GM23338 (cell line): ENCODE measurements at regions not wholly inside any gene's neighbourhood (a gene's known extent, or its start where the extent isn't known, plus 50 kb on each side); places are given as distances from the start of the nearest gene placed in this dataset.

Experiments used
- ATAC-seq: fragments of 200-7000 bp; cut with Tn5 transposase; 3 replicates; pipeline ENCODE4 v1.9.1; 2020
- DNase-seq: peaks from one replicate; pipeline ENCODE4 v3.0.0-alpha.2; 2015; ENCODE audit warnings: low spot score
- H2AFZ ChIP-seq: fragments of 200-600 bp; sonication (generic); 2 replicates; pipeline ENCODE4 v1.8.0; 2016; ENCODE audit warnings: antibody characterized with exemption, mild to moderate bottlenecking, moderate library complexity
- H3F3A ChIP-seq: fragments of 200-600 bp; sonication (generic); replicated peaks from 2 replicates; pipeline ENCODE4 v1.8.0; 2017; ENCODE audit warnings: antibody characterized with exemption, mixed run types, low read depth
- H3K27ac ChIP-seq: fragments of 200-600 bp; sonication (generic); 2 replicates; pipeline ENCODE4 v1.6.1; 2016; ENCODE audit warnings: low read depth
- H3K27me3 ChIP-seq: fragments of 200-600 bp; sonication (generic); 2 replicates; pipeline ENCODE4 v1.8.0; 2016; ENCODE audit warnings: mild to moderate bottlenecking, mixed run types, moderate library complexity; ENCODE audit not compliant: insufficient read depth
- H3K36me3 ChIP-seq: fragments of 200-600 bp; sonication (generic); 2 replicates; pipeline ENCODE4 v1.8.0; 2016; ENCODE audit warnings: mild to moderate bottlenecking; ENCODE audit not compliant: insufficient read depth
- H3K4me1 ChIP-seq: fragments of 200-600 bp; sonication (generic); 2 replicates; pipeline ENCODE4 v1.8.0; 2016; ENCODE audit warnings: mild to moderate bottlenecking, moderate library complexity; ENCODE audit not compliant: insufficient read depth
- H3K4me2 ChIP-seq: fragments of 200-600 bp; sonication (generic); 2 replicates; pipeline ENCODE4 v1.7.1; 2017; ENCODE audit warnings: mixed run types
- H3K4me3 ChIP-seq: fragments of 200-600 bp; sonication (generic); 2 replicates; pipeline ENCODE4 v1.6.1; 2016; ENCODE audit warnings: mixed run types
- H3K79me2 ChIP-seq: fragments of 200-600 bp; sonication (generic); replicated peaks from 2 replicates; pipeline ENCODE4 v1.8.0; 2017; ENCODE audit warnings: mild to moderate bottlenecking; ENCODE audit not compliant: insufficient read depth
- H3K9me2 ChIP-seq: fragments of 200-600 bp; sonication (generic); 2 replicates; pipeline ENCODE4 v1.8.0; 2017; ENCODE audit not compliant: insufficient read depth
- H4K20me1 ChIP-seq: fragments of 200-600 bp; sonication (generic); replicated peaks from 2 replicates; pipeline ENCODE4 v1.8.0; 2017; ENCODE audit warnings: mild to moderate bottlenecking; ENCODE audit not compliant: insufficient read depth
- H3K27ac Mint-ChIP-seq: 2 replicates; pipeline ENCODE4 v1.8.0; 2020; ENCODE audit warnings: inconsistent platforms, mild to moderate bottlenecking, moderate library complexity, mixed read lengths
- H3K27me3 Mint-ChIP-seq: 3 replicates; pipeline ENCODE4 v1.8.0; 2022; ENCODE audit warnings: low read depth, mild to moderate bottlenecking, moderate library complexity, mixed read lengths, inconsistent platforms; ENCODE audit not compliant: insufficient read depth, poor library complexity
- H3K36me3 Mint-ChIP-seq: 3 replicates; pipeline ENCODE4 v1.8.0; 2021; ENCODE audit warnings: low read depth, mild to moderate bottlenecking, inconsistent platforms, moderate library complexity, mixed read lengths
- H3K4me1 Mint-ChIP-seq: 3 replicates; pipeline ENCODE4 v1.8.0; 2020; ENCODE audit warnings: mild to moderate bottlenecking, inconsistent platforms, mixed read lengths
- H3K4me3 Mint-ChIP-seq: 3 replicates; pipeline ENCODE4 v1.8.0; 2021; ENCODE audit warnings: moderate library complexity, mild to moderate bottlenecking, inconsistent platforms, mixed read lengths
- H3K9me3 Mint-ChIP-seq: 3 replicates; pipeline ENCODE4 v1.8.0; 2020; ENCODE audit warnings: moderate library complexity, mild to moderate bottlenecking, inconsistent platforms, mixed read lengths
- CREB1 ChIP-seq: fragments of 250-450 bp; sonication (Bioruptor Pico); IDR thresholded peaks from 2 replicates; pipeline ENCODE4 v1.5.0; 2020; ENCODE audit warnings: low read depth, mild to moderate bottlenecking, moderate library complexity
- ETS1 ChIP-seq: IDR thresholded peaks from 2 replicates; pipeline ENCODE4 v1.6.1; 2016; ENCODE audit warnings: antibody characterized with exemption
- EZH2 ChIP-seq: fragments of 200-600 bp; sonication (generic); IDR thresholded peaks from one replicate; pipeline ENCODE4 v1.8.0; 2017; ENCODE audit warnings: antibody characterized with exemption, mild to moderate bottlenecking, low read depth; ENCODE audit not compliant: unreplicated experiment
- EZH2phosphoT487 ChIP-seq: fragments of 200-600 bp; sonication (generic); IDR thresholded peaks from one replicate; pipeline ENCODE4 v1.8.1; 2018; ENCODE audit warnings: antibody characterized with exemption; ENCODE audit not compliant: unreplicated experiment
- JUNB ChIP-seq: IDR thresholded peaks from one replicate; pipeline ENCODE4 v1.6.1; 2016; ENCODE audit warnings: antibody characterized with exemption; ENCODE audit not compliant: unreplicated experiment
- NANOG ChIP-seq: IDR thresholded peaks from 2 replicates; pipeline ENCODE4 v1.6.1; 2016; ENCODE audit warnings: antibody characterized with exemption, borderline replicate concordance
- POLR2AphosphoS5 ChIP-seq: IDR thresholded peaks from 2 replicates; pipeline ENCODE4 v1.6.1; 2016; ENCODE audit warnings: antibody characterized with exemption, low read depth
- STAT1 ChIP-seq: IDR thresholded peaks from one replicate; pipeline ENCODE4 v1.6.1; 2016; ENCODE audit warnings: antibody characterized with exemption; ENCODE audit not compliant: unreplicated experiment
- ZNF114 ChIP-seq: fragments of 250-450 bp; sonication (Bioruptor Pico); IDR thresholded peaks from 2 replicates; pipeline ENCODE4 v1.5.0; 2020; ENCODE audit warnings: mild to moderate bottlenecking, moderate library complexity
- ZNF331 ChIP-seq: fragments of 250-450 bp; sonication (Bioruptor Pico); IDR thresholded peaks from 2 replicates; pipeline ENCODE4 v1.5.0; 2020; ENCODE audit warnings: low read depth, mild to moderate bottlenecking, moderate library complexity
- TF ChIP-seq, protein P1 (sequence below): fragments of 250-450 bp; sonication (Bioruptor Pico); IDR thresholded peaks from 2 replicates; pipeline ENCODE4 v1.5.0; 2020; ENCODE audit warnings: mild to moderate bottlenecking, moderate library complexity
- TF ChIP-seq, protein P2 (sequence below), 2 experiments: fragments of 200-600 bp in 1 of 2; sonication (generic) in 1 of 2; conservative IDR thresholded peaks; 2 replicates each; pipeline versions ENCODE4 v1.5.1 to v1.6.1; 2016 to 2017; ENCODE audit warnings: antibody characterized with exemption in 2 of 2, low read depth in 2 of 2, mild to moderate bottlenecking in 2 of 2, moderate library complexity in 1 of 2
- TF ChIP-seq, protein P3 (sequence below): IDR thresholded peaks from one replicate; pipeline ENCODE4 v1.6.1; 2018; ENCODE audit warnings: antibody characterized with exemption; ENCODE audit not compliant: unreplicated experiment

- H3K4me2 ChIP-seq, result no peak overlapping the region
- Mint-ChIP-seq H3K4me3 (no peak overlapping the region), H3K4me1 (peaks cover 12% of the 10 kb centered on the region), H3K9me3 (no peaks in the 10 kb centered on the region), H3K36me3 (no peaks in the 10 kb centered on the region), H3K27ac (no peak overlapping the region), H3K27me3 (peaks cover 13% of the 10 kb centered on the region)
- H3F3A ChIP-seq, result no peaks in the 10 kb centered on the region
- H3K4me1 ChIP-seq, result peaks cover 4% of the 10 kb centered on the region; the same call in 1 of the 2 replicates
- no peaks in the 10 kb centered on the region for H3K27me3 ChIP-seq
- H3K27ac ChIP-seq, result no peak overlapping the region
- H2AFZ ChIP-seq, result no peak overlapping the region
- no peaks in the 10 kb centered on the region for H3K36me3 ChIP-seq
- peak; percentile 3 for DNase-seq
- H3K4me3 ChIP-seq, result no peak overlapping the region
- H3K79me2 ChIP-seq, result peaks cover 21% of the 10 kb centered on the region
- TF ChIP-seq, protein P1, sequence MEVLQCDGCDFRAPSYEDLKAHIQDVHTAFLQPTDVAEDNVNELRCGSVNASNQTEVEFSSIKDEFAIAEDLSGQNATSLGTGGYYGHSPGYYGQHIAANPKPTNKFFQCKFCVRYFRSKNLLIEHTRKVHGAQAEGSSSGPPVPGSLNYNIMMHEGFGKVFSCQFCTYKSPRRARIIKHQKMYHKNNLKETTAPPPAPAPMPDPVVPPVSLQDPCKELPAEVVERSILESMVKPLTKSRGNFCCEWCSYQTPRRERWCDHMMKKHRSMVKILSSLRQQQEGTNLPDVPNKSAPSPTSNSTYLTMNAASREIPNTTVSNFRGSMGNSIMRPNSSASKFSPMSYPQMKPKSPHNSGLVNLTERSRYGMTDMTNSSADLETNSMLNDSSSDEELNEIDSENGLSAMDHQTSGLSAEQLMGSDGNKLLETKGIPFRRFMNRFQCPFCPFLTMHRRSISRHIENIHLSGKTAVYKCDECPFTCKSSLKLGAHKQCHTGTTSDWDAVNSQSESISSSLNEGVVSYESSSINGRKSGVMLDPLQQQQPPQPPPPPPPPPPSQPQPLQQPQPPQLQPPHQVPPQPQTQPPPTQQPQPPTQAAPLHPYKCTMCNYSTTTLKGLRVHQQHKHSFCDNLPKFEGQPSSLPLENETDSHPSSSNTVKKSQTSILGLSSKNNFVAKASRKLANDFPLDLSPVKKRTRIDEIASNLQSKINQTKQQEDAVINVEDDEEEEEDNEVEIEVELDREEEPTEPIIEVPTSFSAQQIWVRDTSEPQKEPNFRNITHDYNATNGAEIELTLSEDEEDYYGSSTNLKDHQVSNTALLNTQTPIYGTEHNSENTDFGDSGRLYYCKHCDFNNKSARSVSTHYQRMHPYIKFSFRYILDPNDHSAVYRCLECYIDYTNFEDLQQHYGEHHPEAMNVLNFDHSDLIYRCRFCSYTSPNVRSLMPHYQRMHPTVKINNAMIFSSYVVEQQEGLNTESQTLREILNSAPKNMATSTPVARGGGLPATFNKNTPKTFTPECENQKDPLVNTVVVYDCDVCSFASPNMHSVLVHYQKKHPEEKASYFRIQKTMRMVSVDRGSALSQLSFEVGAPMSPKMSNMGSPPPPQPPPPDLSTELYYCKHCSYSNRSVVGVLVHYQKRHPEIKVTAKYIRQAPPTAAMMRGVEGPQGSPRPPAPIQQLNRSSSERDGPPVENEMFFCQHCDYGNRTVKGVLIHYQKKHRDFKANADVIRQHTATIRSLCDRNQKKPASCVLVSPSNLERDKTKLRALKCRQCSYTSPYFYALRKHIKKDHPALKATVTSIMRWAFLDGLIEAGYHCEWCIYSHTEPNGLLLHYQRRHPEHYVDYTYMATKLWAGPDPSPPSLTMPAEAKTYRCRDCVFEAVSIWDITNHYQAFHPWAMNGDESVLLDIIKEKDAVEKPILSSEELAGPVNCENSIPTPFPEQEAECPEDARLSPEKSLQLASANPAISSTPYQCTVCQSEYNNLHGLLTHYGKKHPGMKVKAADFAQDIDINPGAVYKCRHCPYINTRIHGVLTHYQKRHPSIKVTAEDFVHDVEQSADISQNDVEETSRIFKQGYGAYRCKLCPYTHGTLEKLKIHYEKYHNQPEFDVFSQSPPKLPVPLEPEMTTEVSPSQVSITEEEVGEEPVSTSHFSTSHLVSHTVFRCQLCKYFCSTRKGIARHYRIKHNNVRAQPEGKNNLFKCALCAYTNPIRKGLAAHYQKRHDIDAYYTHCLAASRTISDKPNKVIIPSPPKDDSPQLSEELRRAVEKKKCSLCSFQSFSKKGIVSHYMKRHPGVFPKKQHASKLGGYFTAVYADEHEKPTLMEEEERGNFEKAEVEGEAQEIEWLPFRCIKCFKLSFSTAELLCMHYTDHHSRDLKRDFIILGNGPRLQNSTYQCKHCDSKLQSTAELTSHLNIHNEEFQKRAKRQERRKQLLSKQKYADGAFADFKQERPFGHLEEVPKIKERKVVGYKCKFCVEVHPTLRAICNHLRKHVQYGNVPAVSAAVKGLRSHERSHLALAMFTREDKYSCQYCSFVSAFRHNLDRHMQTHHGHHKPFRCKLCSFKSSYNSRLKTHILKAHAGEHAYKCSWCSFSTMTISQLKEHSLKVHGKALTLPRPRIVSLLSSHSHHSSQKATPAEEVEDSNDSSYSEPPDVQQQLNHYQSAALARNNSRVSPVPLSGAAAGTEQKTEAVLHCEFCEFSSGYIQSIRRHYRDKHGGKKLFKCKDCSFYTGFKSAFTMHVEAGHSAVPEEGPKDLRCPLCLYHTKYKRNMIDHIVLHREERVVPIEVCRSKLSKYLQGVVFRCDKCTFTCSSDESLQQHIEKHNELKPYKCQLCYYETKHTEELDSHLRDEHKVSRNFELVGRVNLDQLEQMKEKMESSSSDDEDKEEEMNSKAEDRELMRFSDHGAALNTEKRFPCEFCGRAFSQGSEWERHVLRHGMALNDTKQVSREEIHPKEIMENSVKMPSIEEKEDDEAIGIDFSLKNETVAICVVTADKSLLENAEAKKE (CRISPR knock-in tag), result no peak
- TF ChIP-seq EZH2phosphoT487 (no peak), ZNF331 (CRISPR knock-in tag) (no peak), CREB1 (no peak), NANOG (no peak), STAT1 (no peak), POLR2AphosphoS5 (no peak), JUNB (no peak), ZNF114 (CRISPR knock-in tag) (no peak), EZH2 (no peak), ETS1 (no peak)
- TF ChIP-seq, protein P2, sequence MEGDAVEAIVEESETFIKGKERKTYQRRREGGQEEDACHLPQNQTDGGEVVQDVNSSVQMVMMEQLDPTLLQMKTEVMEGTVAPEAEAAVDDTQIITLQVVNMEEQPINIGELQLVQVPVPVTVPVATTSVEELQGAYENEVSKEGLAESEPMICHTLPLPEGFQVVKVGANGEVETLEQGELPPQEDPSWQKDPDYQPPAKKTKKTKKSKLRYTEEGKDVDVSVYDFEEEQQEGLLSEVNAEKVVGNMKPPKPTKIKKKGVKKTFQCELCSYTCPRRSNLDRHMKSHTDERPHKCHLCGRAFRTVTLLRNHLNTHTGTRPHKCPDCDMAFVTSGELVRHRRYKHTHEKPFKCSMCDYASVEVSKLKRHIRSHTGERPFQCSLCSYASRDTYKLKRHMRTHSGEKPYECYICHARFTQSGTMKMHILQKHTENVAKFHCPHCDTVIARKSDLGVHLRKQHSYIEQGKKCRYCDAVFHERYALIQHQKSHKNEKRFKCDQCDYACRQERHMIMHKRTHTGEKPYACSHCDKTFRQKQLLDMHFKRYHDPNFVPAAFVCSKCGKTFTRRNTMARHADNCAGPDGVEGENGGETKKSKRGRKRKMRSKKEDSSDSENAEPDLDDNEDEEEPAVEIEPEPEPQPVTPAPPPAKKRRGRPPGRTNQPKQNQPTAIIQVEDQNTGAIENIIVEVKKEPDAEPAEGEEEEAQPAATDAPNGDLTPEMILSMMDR (conservative IDR thresholded peaks at IDR 0.05; ENCODE audit: low read depth in 2 of 2), result no peak
- TF ChIP-seq, protein P3, sequence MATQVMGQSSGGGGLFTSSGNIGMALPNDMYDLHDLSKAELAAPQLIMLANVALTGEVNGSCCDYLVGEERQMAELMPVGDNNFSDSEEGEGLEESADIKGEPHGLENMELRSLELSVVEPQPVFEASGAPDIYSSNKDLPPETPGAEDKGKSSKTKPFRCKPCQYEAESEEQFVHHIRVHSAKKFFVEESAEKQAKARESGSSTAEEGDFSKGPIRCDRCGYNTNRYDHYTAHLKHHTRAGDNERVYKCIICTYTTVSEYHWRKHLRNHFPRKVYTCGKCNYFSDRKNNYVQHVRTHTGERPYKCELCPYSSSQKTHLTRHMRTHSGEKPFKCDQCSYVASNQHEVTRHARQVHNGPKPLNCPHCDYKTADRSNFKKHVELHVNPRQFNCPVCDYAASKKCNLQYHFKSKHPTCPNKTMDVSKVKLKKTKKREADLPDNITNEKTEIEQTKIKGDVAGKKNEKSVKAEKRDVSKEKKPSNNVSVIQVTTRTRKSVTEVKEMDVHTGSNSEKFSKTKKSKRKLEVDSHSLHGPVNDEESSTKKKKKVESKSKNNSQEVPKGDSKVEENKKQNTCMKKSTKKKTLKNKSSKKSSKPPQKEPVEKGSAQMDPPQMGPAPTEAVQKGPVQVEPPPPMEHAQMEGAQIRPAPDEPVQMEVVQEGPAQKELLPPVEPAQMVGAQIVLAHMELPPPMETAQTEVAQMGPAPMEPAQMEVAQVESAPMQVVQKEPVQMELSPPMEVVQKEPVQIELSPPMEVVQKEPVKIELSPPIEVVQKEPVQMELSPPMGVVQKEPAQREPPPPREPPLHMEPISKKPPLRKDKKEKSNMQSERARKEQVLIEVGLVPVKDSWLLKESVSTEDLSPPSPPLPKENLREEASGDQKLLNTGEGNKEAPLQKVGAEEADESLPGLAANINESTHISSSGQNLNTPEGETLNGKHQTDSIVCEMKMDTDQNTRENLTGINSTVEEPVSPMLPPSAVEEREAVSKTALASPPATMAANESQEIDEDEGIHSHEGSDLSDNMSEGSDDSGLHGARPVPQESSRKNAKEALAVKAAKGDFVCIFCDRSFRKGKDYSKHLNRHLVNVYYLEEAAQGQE, result no peak
- no peaks in the 10 kb centered on the region for H3K9me2 ChIP-seq
- H4K20me1 ChIP-seq, result peaks cover 12% of the 10 kb centered on the region
- ATAC-seq, result no peak
These were observed 129.4 kb upstream of the ZNF746 start for GRCh38 chr7:149626972-149627371.
